Endothelial cell (in vitro differentiated cells): ENCODE measurements at regions not wholly inside any gene's neighbourhood (a gene's known extent, or its start where the extent isn't known, plus 50 kb on each side); places are given as distances from the start of the nearest gene placed in this dataset.

ENCODE experiments used
- DNase-seq: peaks from one replicate; pipeline ENCODE4 v3.0.0; 2021; ENCODE audit warnings: low spot score
- H3K27ac Mint-ChIP-seq: one replicate; pipeline ENCODE4 v1.8.0; 2021; ENCODE audit warnings: mixed read lengths, inconsistent platforms; ENCODE audit not compliant: unreplicated experiment
- H3K27me3 Mint-ChIP-seq: one replicate; pipeline ENCODE4 v1.8.0; 2021; ENCODE audit warnings: mild to moderate bottlenecking, moderate library complexity, mixed read lengths, inconsistent platforms; ENCODE audit not compliant: unreplicated experiment
- H3K36me3 Mint-ChIP-seq: one replicate; pipeline ENCODE4 v1.8.0; 2021; ENCODE audit warnings: mild to moderate bottlenecking, low read depth, mixed read lengths, inconsistent platforms; ENCODE audit not compliant: unreplicated experiment
- H3K4me1 Mint-ChIP-seq: one replicate; pipeline ENCODE4 v1.8.0; 2021; ENCODE audit warnings: mild to moderate bottlenecking, mixed read lengths, inconsistent platforms; ENCODE audit not compliant: unreplicated experiment
- H3K4me3 Mint-ChIP-seq: one replicate; pipeline ENCODE4 v1.8.0; 2021; ENCODE audit warnings: mild to moderate bottlenecking, mixed read lengths, inconsistent platforms; ENCODE audit not compliant: unreplicated experiment
- H3K9me3 Mint-ChIP-seq: one replicate; pipeline ENCODE4 v1.8.0; 2021; ENCODE audit warnings: mixed read lengths, inconsistent platforms; ENCODE audit not compliant: unreplicated experiment
- CTCF ChIP-seq: fragments of 200-600 bp; sonication (generic); IDR thresholded peaks from one replicate; pipeline ENCODE4 v1.5.0; 2021; ENCODE audit warnings: antibody characterized with exemption; ENCODE audit not compliant: unreplicated experiment

- H3K36me3 Mint-ChIP-seq, result no peaks in the 10 kb centered on the region
- no peak for TF ChIP-seq CTCF
- no peaks in the 10 kb centered on the region for H3K9me3 Mint-ChIP-seq
- H3K27ac Mint-ChIP-seq, result no peak overlapping the region
- no peak for DNase-seq
- H3K4me1 Mint-ChIP-seq, result no peaks in the 10 kb centered on the region
- H3K27me3 Mint-ChIP-seq, result no peaks in the 10 kb centered on the region
- H3K4me3 Mint-ChIP-seq, result no peak overlapping the region
Observed at GRCh38 chr9:108650826-108651225, 205.0 kb downstream of the ACTL7B start.

- DNase-seq, result no peak
- no peak for TF ChIP-seq CTCF
- no peaks in the 10 kb centered on the region for H3K9me3 Mint-ChIP-seq
- no peaks in the 10 kb centered on the region for H3K27me3 Mint-ChIP-seq
- no peak overlapping the region for H3K27ac Mint-ChIP-seq
- H3K4me1 Mint-ChIP-seq, result no peaks in the 10 kb centered on the region
- no peak overlapping the region for H3K4me3 Mint-ChIP-seq
- H3K36me3 Mint-ChIP-seq, result no peaks in the 10 kb centered on the region
Observed at GRCh38 chr9:108645520-108645919, 210.3 kb downstream of the ACTL7B start.

GRCh38 chr9:108643731-108644510, 211.9 kb downstream of the ACTL7B start:
- H3K27me3 Mint-ChIP-seq, result no peaks in the 10 kb centered on the region
- peaks cover 3% of the 10 kb centered on the region for H3K4me1 Mint-ChIP-seq
- H3K36me3 Mint-ChIP-seq, result no peaks in the 10 kb centered on the region
- no peak overlapping the region for H3K4me3 Mint-ChIP-seq
- no peak for DNase-seq
- no peak overlapping the region for H3K27ac Mint-ChIP-seq
- H3K9me3 Mint-ChIP-seq, result no peaks in the 10 kb centered on the region
- no peak for TF ChIP-seq CTCF

- no peak for TF ChIP-seq CTCF
- Mint-ChIP-seq H3K9me3 (no peaks in the 10 kb centered on the region), H3K36me3 (no peaks in the 10 kb centered on the region), H3K27me3 (no peaks in the 10 kb centered on the region), H3K27ac (no peak overlapping the region), H3K4me3 (no peak overlapping the region), H3K4me1 (peaks cover 3% of the 10 kb centered on the region)
- no peak for DNase-seq
Observed at GRCh38 chr9:108642871-108643270, 212.9 kb downstream of the ACTL7B start.

GRCh38 chr9:108640230-108640629, 215.6 kb downstream of the ACTL7B start:
- Mint-ChIP-seq H3K4me3 (no peak overlapping the region), H3K27me3 (no peaks in the 10 kb centered on the region), H3K36me3 (no peaks in the 10 kb centered on the region), H3K27ac (no peak overlapping the region), H3K4me1 (peaks cover 3% of the 10 kb centered on the region), H3K9me3 (no peaks in the 10 kb centered on the region)
- no peak for TF ChIP-seq CTCF
- no peak for DNase-seq
